ENCODE measurements at regions not wholly inside any gene's neighbourhood (a gene's known extent, or its start where the extent isn't known, plus 50 kb on each side); places are given as distances from the start of the nearest gene placed in this dataset.

DNA sequence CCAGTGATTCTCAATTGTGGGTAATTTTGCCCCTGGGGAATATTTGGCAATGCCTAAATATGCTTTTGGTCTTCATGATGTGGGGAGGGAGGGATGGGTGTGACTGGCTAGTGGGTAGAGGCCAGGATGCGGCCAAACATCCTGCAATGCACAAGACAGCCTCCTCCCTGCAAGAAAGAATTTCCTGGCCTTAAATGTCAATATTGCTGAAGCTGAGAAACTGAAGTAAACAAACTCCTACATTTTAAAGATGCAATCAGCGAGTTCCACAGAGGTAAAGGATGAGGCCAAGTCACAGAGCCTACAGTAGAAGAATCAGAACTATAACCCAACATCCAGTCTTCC is 272.9 kb upstream of the EPHA4 start:
- TF ChIP-seq, protein P1, sequence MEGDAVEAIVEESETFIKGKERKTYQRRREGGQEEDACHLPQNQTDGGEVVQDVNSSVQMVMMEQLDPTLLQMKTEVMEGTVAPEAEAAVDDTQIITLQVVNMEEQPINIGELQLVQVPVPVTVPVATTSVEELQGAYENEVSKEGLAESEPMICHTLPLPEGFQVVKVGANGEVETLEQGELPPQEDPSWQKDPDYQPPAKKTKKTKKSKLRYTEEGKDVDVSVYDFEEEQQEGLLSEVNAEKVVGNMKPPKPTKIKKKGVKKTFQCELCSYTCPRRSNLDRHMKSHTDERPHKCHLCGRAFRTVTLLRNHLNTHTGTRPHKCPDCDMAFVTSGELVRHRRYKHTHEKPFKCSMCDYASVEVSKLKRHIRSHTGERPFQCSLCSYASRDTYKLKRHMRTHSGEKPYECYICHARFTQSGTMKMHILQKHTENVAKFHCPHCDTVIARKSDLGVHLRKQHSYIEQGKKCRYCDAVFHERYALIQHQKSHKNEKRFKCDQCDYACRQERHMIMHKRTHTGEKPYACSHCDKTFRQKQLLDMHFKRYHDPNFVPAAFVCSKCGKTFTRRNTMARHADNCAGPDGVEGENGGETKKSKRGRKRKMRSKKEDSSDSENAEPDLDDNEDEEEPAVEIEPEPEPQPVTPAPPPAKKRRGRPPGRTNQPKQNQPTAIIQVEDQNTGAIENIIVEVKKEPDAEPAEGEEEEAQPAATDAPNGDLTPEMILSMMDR (IDR thresholded peaks at IDR 0.05; ENCODE audit: poor library complexity): no peak
- no peak for TF ChIP-seq EZH2 (IDR thresholded peaks at IDR 0.05; ENCODE audit: borderline replicate concordance)
- TF ChIP-seq EZH2phosphoT487 (IDR thresholded peaks at IDR 0.05; ENCODE audit: low read depth, severe bottlenecking, unreplicated experiment): no peak
